Mucosa of rectum (tissue), 2 donors: ENCODE measurements at regions not wholly inside any gene's neighbourhood (a gene's known extent, or its start where the extent isn't known, plus 50 kb on each side); places are given as distances from the start of the nearest gene placed in this dataset.

ENCODE experiments used
- H3K27ac ChIP-seq, 2 donors: one replicate each; pipeline ENCODE4 v1.7.0; 2013; ENCODE audit warnings: inconsistent platforms in 2 of 2, low read depth in 2 of 2, low read length in 2 of 2
- H3K27me3 ChIP-seq, 2 donors: one replicate each; pipeline ENCODE4 v1.7.0; 2013; ENCODE audit warnings: low read length in 2 of 2; ENCODE audit not compliant: control insufficient read depth in 2 of 2, insufficient read depth in 2 of 2
- H3K36me3 ChIP-seq, 2 donors: one replicate each; pipeline ENCODE4 v1.7.0; 2013; ENCODE audit warnings: low read length in 2 of 2; ENCODE audit not compliant: control insufficient read depth in 2 of 2, insufficient read depth in 2 of 2
- H3K4me1 ChIP-seq, 2 donors: one replicate each; pipeline ENCODE4 v1.7.0; 2013; ENCODE audit warnings: low read length in 2 of 2, mild to moderate bottlenecking in 1 of 2; ENCODE audit not compliant: control insufficient read depth in 2 of 2, insufficient read depth in 2 of 2
- H3K4me3 ChIP-seq, 2 donors: one replicate each; pipeline ENCODE4 v1.7.0; 2013; ENCODE audit warnings: low read length in 2 of 2
- H3K9ac ChIP-seq, 2 donors: one replicate each; pipeline ENCODE4 v1.7.0; 2013; ENCODE audit warnings: low read length in 2 of 2, low read depth in 1 of 2, mild to moderate bottlenecking in 1 of 2
- H3K9me3 ChIP-seq, 2 donors: one replicate each; pipeline ENCODE4 v1.7.0; 2013; ENCODE audit warnings: low read length in 2 of 2; ENCODE audit not compliant: control insufficient read depth in 2 of 2
- donor health status: healthy.
- donor health status: Normal muscosa, but diverticular disease.

- H3K4me1 ChIP-seq = no peaks in the 10 kb centered on the region
- H3K9me3 ChIP-seq = no peaks in the 10 kb centered on the region
- no peak overlapping the region for H3K27ac ChIP-seq
- no peaks in the 10 kb centered on the region for H3K27me3 ChIP-seq
- no peaks in the 10 kb centered on the region for H3K36me3 ChIP-seq
- no peak overlapping the region for H3K9ac ChIP-seq
- no peak overlapping the region for H3K4me3 ChIP-seq
These were observed 128.3 kb upstream of the GADL1 start for GRCh38 chr3:31022716-31023115.

- H3K36me3 ChIP-seq = no peaks in the 10 kb centered on the region
These were observed 131.1 kb upstream of the GADL1 start for GRCh38 chr3:31025541-31025940.

GRCh38 chr3:31027191-31027761, 132.8 kb upstream of the GADL1 start:
- H3K9ac ChIP-seq = no peak overlapping the region
- H3K4me3 ChIP-seq = no peak overlapping the region
- H3K27ac ChIP-seq = no peak overlapping the region
- no peaks in the 10 kb centered on the region for H3K36me3 ChIP-seq
- H3K9me3 ChIP-seq = no peaks in the 10 kb centered on the region
- H3K27me3 ChIP-seq = no peaks in the 10 kb centered on the region
- H3K4me1 ChIP-seq = no peaks in the 10 kb centered on the region

More at GRCh38 chr3:31025541-31025940, 131.1 kb upstream of the GADL1 start:
- Histone ChIP-seq H3K9ac (no peak overlapping the region), H3K9me3 (no peaks in the 10 kb centered on the region), H3K27me3 (no peaks in the 10 kb centered on the region), H3K4me1 (no peaks in the 10 kb centered on the region), H3K27ac (no peak overlapping the region), H3K4me3 (no peak overlapping the region)

- H3K9me3 ChIP-seq = no peaks in the 10 kb centered on the region
- no peak overlapping the region for H3K4me3 ChIP-seq
- H3K36me3 ChIP-seq = no peaks in the 10 kb centered on the region
- H3K9ac ChIP-seq = no peak overlapping the region
- no peaks in the 10 kb centered on the region for H3K4me1 ChIP-seq
- H3K27me3 ChIP-seq = no peaks in the 10 kb centered on the region
- H3K27ac ChIP-seq = no peak overlapping the region
These were observed 133.5 kb upstream of the GADL1 start for GRCh38 chr3:31027914-31028313.

GRCh38 chr3:31028766-31029165, 134.3 kb upstream of the GADL1 start:
- H3K4me3 ChIP-seq = no peak overlapping the region
- H3K36me3 ChIP-seq = no peaks in the 10 kb centered on the region
- H3K9ac ChIP-seq = no peak overlapping the region
- H3K27me3 ChIP-seq = no peaks in the 10 kb centered on the region
- no peaks in the 10 kb centered on the region for H3K9me3 ChIP-seq
- no peaks in the 10 kb centered on the region for H3K4me1 ChIP-seq
- no peak overlapping the region for H3K27ac ChIP-seq

GRCh38 chr3:31029706-31030105, 135.2 kb upstream of the GADL1 start:
- no peak overlapping the region for H3K4me3 ChIP-seq
- H3K4me1 ChIP-seq = no peaks in the 10 kb centered on the region
- no peaks in the 10 kb centered on the region for H3K36me3 ChIP-seq
- H3K9ac ChIP-seq = no peak overlapping the region
- no peak overlapping the region for H3K27ac ChIP-seq
- H3K9me3 ChIP-seq = no peaks in the 10 kb centered on the region
- H3K27me3 ChIP-seq = no peaks in the 10 kb centered on the region

GRCh38 chr3:31035681-31036080, 141.2 kb upstream of the GADL1 start:
- Histone ChIP-seq H3K4me3 (no peak overlapping the region), H3K27ac (no peak overlapping the region), H3K9me3 (no peaks in the 10 kb centered on the region), H3K36me3 (no peaks in the 10 kb centered on the region), H3K9ac (no peak overlapping the region), H3K4me1 (no peaks in the 10 kb centered on the region), H3K27me3 (no peaks in the 10 kb centered on the region)

- H3K27me3 ChIP-seq = no peaks in the 10 kb centered on the region
- H3K4me3 ChIP-seq = no peak overlapping the region
These were observed 143.8 kb upstream of the GADL1 start for GRCh38 chr3:31038086-31038739.

GRCh38 chr3:31039145-31039544, 144.7 kb upstream of the GADL1 start:
- Histone ChIP-seq H3K27me3 (no peaks in the 10 kb centered on the region), H3K4me1 (no peaks in the 10 kb centered on the region), H3K36me3 (no peaks in the 10 kb centered on the region), H3K9ac (no peak overlapping the region), H3K9me3 (no peaks in the 10 kb centered on the region), H3K27ac (no peak overlapping the region), H3K4me3 (no peak overlapping the region)

More at GRCh38 chr3:31038086-31038739, 143.8 kb upstream of the GADL1 start:
- no peaks in the 10 kb centered on the region for H3K36me3 ChIP-seq
- H3K27ac ChIP-seq = no peak overlapping the region
- H3K9ac ChIP-seq = no peak overlapping the region
- H3K9me3 ChIP-seq = no peaks in the 10 kb centered on the region
- H3K4me1 ChIP-seq = no peaks in the 10 kb centered on the region

GRCh38 chr3:31041161-31041978, 146.9 kb upstream of the GADL1 start:
- H3K36me3 ChIP-seq = no peaks in the 10 kb centered on the region
- no peak overlapping the region for H3K4me3 ChIP-seq
- no peak overlapping the region for H3K9ac ChIP-seq
- no peak overlapping the region for H3K27ac ChIP-seq
- no peaks in the 10 kb centered on the region for H3K27me3 ChIP-seq
- H3K4me1 ChIP-seq = no peaks in the 10 kb centered on the region
- no peaks in the 10 kb centered on the region for H3K9me3 ChIP-seq
